ENCODE measurements at regions not wholly inside any gene's neighbourhood (a gene's known extent, or its start where the extent isn't known, plus 50 kb on each side); places are given as distances from the start of the nearest gene placed in this dataset.

DNA sequence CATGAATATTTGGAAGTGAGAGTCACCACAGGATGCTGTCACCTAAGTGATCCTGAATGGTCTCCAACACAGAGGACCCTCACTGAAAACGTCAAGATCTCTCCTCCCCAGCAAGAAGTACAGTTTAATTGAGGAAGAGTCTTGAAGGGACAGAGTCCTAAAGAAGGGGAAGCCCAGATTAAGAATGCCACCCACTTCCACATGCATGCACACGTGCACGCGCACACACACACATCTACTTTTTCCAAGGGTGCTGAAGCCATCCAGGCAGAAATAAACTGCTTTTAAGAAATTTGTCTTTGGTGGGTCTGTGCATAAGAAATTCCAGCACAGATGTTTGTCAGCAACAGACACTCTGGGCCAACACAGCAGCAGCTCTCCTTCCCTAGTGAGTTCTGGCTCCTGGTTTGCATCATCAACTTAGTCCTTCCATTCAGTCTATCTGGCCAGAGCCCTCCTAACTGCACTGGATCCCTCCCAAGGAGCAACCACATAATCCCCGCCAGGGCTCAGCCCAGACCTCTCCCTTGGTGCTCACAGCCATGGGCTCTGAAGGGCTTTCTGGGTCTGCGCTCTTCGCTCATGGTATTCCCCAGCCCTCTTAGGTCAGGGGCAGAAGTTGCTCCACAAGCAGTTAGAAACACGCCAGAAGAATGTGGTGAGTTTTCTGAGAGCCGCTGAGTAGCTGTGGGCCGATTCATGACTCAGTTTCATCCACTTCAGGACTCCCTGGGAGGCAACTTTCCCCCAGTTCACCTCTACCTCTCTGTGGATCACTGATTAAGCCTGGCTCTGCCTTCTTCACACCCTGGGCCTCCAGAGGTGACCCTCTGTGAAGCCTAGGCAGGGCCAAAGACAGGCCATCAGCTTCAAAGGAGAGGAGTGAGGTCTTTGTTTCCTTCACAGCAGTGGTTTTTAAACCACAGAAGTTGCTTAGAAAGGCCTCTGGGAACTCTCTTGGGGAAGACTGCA, 132.6 kb upstream of the LIPC start:
- TF ChIP-seq MAZ (IDR thresholded peaks at IDR 0.05; ENCODE audit: borderline replicate concordance, low read depth, low read length) (no peak), MAZ (CRISPR knock-in tag; IDR thresholded peaks at IDR 0.05; ENCODE audit: low read depth) (no peak), ZNF431 (CRISPR knock-in tag; IDR thresholded peaks at IDR 0.05; ENCODE audit: borderline replicate concordance, low read depth) (no peak)
- TF ChIP-seq, protein P1, sequence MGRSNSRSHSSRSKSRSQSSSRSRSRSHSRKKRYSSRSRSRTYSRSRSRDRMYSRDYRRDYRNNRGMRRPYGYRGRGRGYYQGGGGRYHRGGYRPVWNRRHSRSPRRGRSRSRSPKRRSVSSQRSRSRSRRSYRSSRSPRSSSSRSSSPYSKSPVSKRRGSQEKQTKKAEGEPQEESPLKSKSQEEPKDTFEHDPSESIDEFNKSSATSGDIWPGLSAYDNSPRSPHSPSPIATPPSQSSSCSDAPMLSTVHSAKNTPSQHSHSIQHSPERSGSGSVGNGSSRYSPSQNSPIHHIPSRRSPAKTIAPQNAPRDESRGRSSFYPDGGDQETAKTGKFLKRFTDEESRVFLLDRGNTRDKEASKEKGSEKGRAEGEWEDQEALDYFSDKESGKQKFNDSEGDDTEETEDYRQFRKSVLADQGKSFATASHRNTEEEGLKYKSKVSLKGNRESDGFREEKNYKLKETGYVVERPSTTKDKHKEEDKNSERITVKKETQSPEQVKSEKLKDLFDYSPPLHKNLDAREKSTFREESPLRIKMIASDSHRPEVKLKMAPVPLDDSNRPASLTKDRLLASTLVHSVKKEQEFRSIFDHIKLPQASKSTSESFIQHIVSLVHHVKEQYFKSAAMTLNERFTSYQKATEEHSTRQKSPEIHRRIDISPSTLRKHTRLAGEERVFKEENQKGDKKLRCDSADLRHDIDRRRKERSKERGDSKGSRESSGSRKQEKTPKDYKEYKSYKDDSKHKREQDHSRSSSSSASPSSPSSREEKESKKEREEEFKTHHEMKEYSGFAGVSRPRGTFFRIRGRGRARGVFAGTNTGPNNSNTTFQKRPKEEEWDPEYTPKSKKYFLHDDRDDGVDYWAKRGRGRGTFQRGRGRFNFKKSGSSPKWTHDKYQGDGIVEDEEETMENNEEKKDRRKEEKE (IDR thresholded peaks at IDR 0.05): no peak
